Left renal pelvis (tissue), 4 donors: ENCODE measurements at regions not wholly inside any gene's neighbourhood (a gene's known extent, or its start where the extent isn't known, plus 50 kb on each side); places are given as distances from the start of the nearest gene placed in this dataset.
"Not testable (repeated sequence)": the region's sequence is repeated elsewhere in the genome, so short reads cannot be mapped to it uniquely, and the experiment has no call there.

Experiments used
- DNase-seq, 4 donors: peaks; one replicate each; pipeline ENCODE4 v3.0.0-alpha.2; 2013; ENCODE audit warnings: low read depth in 4 of 4, low spot score in 3 of 4

- no peak for DNase-seq
Measured at GRCh38 chr16:72604375-72604774, 432.4 kb upstream of the PMFBP1 start.

GRCh38 chr16:72602499-72602898 is 430.5 kb upstream of the PMFBP1 start:
- no peak for DNase-seq

GRCh38 chr16:72598696-72599095 is 426.7 kb upstream of the PMFBP1 start:
- no peak for DNase-seq

GRCh38 chr16:72597938-72598337 is 426.0 kb upstream of the PMFBP1 start:
- no peak for DNase-seq

- DNase-seq: no peak
Measured at GRCh38 chr16:72596373-72596772, 424.4 kb upstream of the PMFBP1 start.

- no peak for DNase-seq
Measured at GRCh38 chr16:72590151-72590937, 418.4 kb upstream of the PMFBP1 start.

GRCh38 chr16:72588551-72588950 is 416.6 kb upstream of the PMFBP1 start:
- no peak for DNase-seq

- DNase-seq: not testable (repeated sequence)
Measured at GRCh38 chr16:72578061-72578460, 406.1 kb upstream of the PMFBP1 start.

- no peak for DNase-seq
Measured at GRCh38 chr16:72576189-72576588, 404.2 kb upstream of the PMFBP1 start.

GRCh38 chr16:72569677-72570076 is 397.7 kb upstream of the PMFBP1 start:
- no peak for DNase-seq

- no peak for DNase-seq
Measured at GRCh38 chr16:72568502-72568901, 396.5 kb upstream of the PMFBP1 start.

GRCh38 chr16:72566174-72566573 is 394.2 kb upstream of the PMFBP1 start:
- no peak for DNase-seq

GRCh38 chr16:72565106-72565505 is 393.2 kb upstream of the PMFBP1 start:
- DNase-seq: no peak

GRCh38 chr16:72560617-72561016 is 388.7 kb upstream of the PMFBP1 start:
- DNase-seq: no peak

- no peak for DNase-seq
Measured at GRCh38 chr16:72558501-72558900, 386.5 kb upstream of the PMFBP1 start.

- DNase-seq: no peak
Measured at GRCh38 chr16:72554935-72555334, 383.0 kb upstream of the PMFBP1 start.

GRCh38 chr16:72552654-72553053 is 380.7 kb upstream of the PMFBP1 start:
- no peak for DNase-seq

GRCh38 chr16:72551649-72552048 is 379.7 kb upstream of the PMFBP1 start:
- DNase-seq: no peak

GRCh38 chr16:72549878-72550277 is 377.9 kb upstream of the PMFBP1 start:
- DNase-seq: no peak

GRCh38 chr16:72542102-72542501 is 370.1 kb upstream of the PMFBP1 start:
- no peak for DNase-seq

- no peak for DNase-seq
Measured at GRCh38 chr16:72537664-72538063, 365.7 kb upstream of the PMFBP1 start.

- DNase-seq: no peak
Measured at GRCh38 chr16:72536723-72537435, 364.9 kb upstream of the PMFBP1 start.
